Large intestine (tissue), 3 donors: ENCODE measurements at regions not wholly inside any gene's neighbourhood (a gene's known extent, or its start where the extent isn't known, plus 50 kb on each side); places are given as distances from the start of the nearest gene placed in this dataset.

ENCODE experiments used
- DNase-seq, 2 donors: peaks; one replicate each; pipeline versions ENCODE4 v3.0.0 to v3.0.0-alpha.2; 2013
- H3K27ac ChIP-seq: one replicate; pipeline ENCODE4 v1.5.1; 2013; ENCODE audit warnings: low read length
- H3K27me3 ChIP-seq: 2 replicates; pipeline ENCODE4 v1.6.1; 2013; ENCODE audit warnings: low read length; ENCODE audit not compliant: control insufficient read depth, insufficient read depth
- H3K36me3 ChIP-seq: 2 replicates; pipeline ENCODE4 v1.6.1; 2013; ENCODE audit warnings: low read length; ENCODE audit not compliant: control insufficient read depth, insufficient read depth
- H3K4me1 ChIP-seq: one replicate; pipeline ENCODE4 v1.6.1; 2013; ENCODE audit warnings: low read length; ENCODE audit not compliant: control insufficient read depth, insufficient read depth
- H3K4me3 ChIP-seq: one replicate; pipeline ENCODE4 v1.5.1; 2013; ENCODE audit warnings: low read length
- H3K9me3 ChIP-seq: one replicate; pipeline ENCODE4 v1.6.1; 2013; ENCODE audit warnings: mild to moderate bottlenecking, low read depth, low read length, moderate library complexity; ENCODE audit not compliant: control insufficient read depth
- WGBS: methylation state at CpG from one replicate; pipeline ENCODE4 v1.1.5; 2013; ENCODE audit warnings: low lambda C conversion rate; ENCODE audit not compliant: insufficient coverage; 5-methylcytosine and 5-hydroxymethylcytosine counted together

DNA sequence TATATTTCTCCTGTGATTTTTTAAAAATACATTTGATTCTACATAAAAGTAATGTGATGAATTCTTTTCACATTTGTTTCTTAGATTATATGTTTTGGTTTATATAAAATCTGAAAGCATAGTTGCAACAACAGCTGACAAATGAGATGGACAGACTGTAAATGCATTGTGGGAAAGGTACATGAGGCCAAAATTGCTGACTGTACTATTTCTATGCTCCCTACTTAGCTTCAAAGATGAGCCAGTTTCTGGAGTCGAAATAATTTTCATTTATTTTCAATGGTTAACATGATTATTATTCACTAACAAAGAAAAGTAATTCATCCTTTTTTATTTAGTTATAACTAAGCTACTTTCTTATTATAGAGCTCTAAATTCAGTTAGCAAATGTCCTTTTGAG, 441.3 kb upstream of the CCNG1 start:
- H3K27me3 ChIP-seq, result no peaks in the 10 kb centered on the region
- H3K27ac ChIP-seq, result no peak overlapping the region
- H3K9me3 ChIP-seq, result no peaks in the 10 kb centered on the region
- H3K36me3 ChIP-seq, result no peaks in the 10 kb centered on the region
- no CpG with 5 or more reads among the region's 1 CpG for WGBS
- H3K4me3 ChIP-seq, result no peak overlapping the region
- DNase-seq, result no peak
- H3K4me1 ChIP-seq, result no peaks in the 10 kb centered on the region

DNA sequence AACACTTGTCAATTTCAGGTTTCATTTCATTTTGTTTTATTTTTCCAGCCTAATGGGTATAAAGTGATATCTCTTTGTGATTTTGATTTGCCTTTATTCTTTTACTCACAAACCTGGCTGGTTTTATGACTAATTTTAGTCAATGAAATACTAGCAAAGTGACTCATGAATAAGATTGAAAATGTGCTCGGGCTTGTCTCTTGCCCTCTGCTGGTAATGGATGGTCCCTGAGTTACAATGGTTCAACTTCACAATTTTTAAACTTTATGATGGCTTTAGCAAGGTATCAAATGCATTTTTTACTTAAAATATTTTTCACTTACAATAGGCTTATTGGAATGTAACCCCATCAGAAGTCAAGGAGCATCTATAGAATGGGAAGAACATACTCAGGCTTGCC, 431.4 kb upstream of the CCNG1 start:
- no CpG with 5 or more reads among the region's 1 CpG for WGBS
- Histone ChIP-seq H3K36me3 (no peaks in the 10 kb centered on the region), H3K4me1 (no peaks in the 10 kb centered on the region), H3K9me3 (no peaks in the 10 kb centered on the region), H3K4me3 (no peak overlapping the region), H3K27me3 (no peaks in the 10 kb centered on the region), H3K27ac (no peak overlapping the region)
- no peak for DNase-seq

DNA sequence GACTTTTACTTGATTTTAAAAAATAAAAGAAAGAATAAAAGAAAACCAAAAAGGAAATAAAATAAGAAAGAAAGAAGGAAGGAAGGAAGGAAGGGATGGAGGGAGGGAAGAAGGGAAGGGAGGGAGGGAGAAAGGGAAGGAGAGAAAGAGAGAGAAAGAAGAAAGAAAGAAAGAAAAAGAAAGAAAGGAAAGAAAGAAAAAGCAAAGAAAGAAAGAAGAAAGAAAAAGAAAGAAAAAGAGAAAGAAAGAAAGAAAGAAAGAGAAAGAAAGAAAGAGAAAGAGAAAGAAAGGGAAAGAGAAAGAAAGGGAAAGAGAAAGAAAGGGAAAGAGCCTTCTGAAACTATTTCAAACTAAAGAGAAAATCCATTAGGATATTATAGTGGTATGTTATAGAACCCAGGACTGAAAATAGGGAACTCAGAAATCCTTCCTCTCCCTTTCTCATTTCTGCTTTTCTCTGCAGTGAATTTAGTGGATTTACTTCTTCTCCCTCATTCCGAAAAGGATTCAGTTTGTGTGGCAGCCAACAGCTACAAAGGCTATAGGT, 414.7 kb upstream of the CCNG1 start:
- Histone ChIP-seq H3K9me3 (no peaks in the 10 kb centered on the region), H3K4me1 (no peaks in the 10 kb centered on the region), H3K27ac (no peak overlapping the region), H3K4me3 (no peak overlapping the region), H3K27me3 (no peaks in the 10 kb centered on the region), H3K36me3 (no peaks in the 10 kb centered on the region)
- no peak for DNase-seq
- WGBS, result 80% methylated on average over 1 of the region's 1 CpG

DNA sequence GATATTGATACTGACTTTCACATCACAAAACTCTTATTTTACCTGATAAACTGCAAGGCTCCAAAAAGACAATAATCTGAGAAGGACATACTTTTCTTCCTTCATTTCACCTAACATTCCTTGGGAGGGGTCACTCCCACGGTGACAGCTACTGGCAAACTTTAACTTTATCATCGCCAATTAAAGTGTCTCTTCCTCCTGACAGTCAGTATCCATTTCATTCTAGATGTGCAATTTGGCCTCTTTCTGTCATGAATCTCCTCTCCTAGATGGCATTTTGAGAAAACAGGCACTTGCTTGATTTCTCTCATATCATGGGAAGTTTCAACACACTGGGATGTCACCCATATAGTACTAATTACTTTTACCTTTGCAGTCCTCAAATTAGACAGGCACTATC, 413.5 kb upstream of the CCNG1 start:
- no peak for DNase-seq
- H3K36me3 ChIP-seq, result no peaks in the 10 kb centered on the region
- H3K4me1 ChIP-seq, result no peaks in the 10 kb centered on the region
- H3K27me3 ChIP-seq, result no peaks in the 10 kb centered on the region
- no peak overlapping the region for H3K27ac ChIP-seq
- H3K9me3 ChIP-seq, result no peaks in the 10 kb centered on the region
- 50% methylated on average over 1 of the region's 2 CpGs for WGBS
- H3K4me3 ChIP-seq, result no peak overlapping the region

DNA sequence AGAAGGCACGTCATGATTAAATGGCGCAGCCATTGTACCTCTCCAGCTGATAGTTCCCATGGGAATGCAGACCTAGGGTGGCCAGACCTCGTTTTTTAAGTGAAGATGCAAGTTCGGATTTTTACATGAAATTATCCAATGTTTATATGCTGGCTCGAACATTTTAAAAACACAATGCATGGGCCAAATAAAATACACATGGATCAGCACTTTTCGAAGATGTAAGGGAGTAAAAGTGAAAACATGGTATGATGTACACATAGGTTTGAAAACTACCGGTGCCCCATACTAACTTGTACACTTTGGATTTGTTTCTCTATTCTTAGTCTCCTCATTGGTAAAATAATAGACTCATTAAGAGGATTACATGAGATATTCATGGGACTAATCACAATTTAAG, 412.5 kb upstream of the CCNG1 start:
- no peak for DNase-seq
- Histone ChIP-seq H3K9me3 (no peaks in the 10 kb centered on the region), H3K36me3 (no peaks in the 10 kb centered on the region), H3K4me3 (no peak overlapping the region), H3K4me1 (no peaks in the 10 kb centered on the region), H3K27ac (no peak overlapping the region), H3K27me3 (no peaks in the 10 kb centered on the region)
- WGBS, result 100% methylated on average over 2 of the region's 7 CpGs

DNA sequence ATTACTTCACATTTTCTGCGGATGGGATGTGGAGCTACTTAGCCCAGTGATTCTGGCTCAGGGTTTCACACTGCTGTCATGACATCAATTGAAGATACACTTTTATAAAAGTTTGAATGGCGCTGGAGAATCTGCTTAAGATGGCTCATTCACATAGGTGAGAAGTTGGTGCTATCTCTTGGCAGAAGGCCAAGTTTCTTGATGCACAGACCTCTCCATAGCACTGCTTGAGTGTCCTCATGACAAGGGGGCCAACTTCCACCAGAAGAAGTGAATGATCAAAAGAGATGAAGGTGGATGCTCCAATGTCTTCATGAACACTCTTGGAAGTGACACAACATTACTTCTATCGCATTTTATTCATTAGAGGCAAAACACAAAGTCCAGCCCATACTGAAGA, 403.7 kb upstream of the CCNG1 start:
- H3K4me3 ChIP-seq, result no peak overlapping the region
- no peaks in the 10 kb centered on the region for H3K9me3 ChIP-seq
- no peaks in the 10 kb centered on the region for H3K27me3 ChIP-seq
- no peak for DNase-seq
- H3K27ac ChIP-seq, result no peak overlapping the region
- WGBS, result no CpG with 5 or more reads among the region's 3 CpGs
- H3K4me1 ChIP-seq, result no peaks in the 10 kb centered on the region
- H3K36me3 ChIP-seq, result no peaks in the 10 kb centered on the region

DNA sequence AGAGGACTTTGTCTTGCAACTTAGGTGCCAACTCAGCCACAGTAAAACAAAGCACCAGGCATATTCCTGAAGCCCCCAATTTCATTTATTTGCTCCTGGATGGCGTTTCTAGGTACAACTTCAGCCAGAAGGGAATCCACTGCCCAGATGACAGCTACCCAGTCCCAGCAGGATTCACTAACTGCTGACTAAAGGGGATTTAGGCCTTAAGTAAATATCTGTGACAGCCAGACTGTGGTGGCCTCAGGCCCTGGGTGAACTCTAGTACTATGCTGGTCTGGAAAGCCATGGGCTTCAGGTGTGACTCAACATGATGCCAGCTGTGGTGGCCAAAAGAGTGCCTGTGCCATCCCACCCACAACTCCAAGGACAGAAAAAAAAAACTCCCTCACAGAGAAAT, 396.1 kb upstream of the CCNG1 start:
- no peak for DNase-seq
- no peaks in the 10 kb centered on the region for H3K4me1 ChIP-seq
- no peaks in the 10 kb centered on the region for H3K9me3 ChIP-seq
- H3K4me3 ChIP-seq, result no peak overlapping the region
- no peaks in the 10 kb centered on the region for H3K36me3 ChIP-seq
- no CpG with 5 or more reads among the region's 1 CpG for WGBS
- no peaks in the 10 kb centered on the region for H3K27me3 ChIP-seq
- no peak overlapping the region for H3K27ac ChIP-seq

DNA sequence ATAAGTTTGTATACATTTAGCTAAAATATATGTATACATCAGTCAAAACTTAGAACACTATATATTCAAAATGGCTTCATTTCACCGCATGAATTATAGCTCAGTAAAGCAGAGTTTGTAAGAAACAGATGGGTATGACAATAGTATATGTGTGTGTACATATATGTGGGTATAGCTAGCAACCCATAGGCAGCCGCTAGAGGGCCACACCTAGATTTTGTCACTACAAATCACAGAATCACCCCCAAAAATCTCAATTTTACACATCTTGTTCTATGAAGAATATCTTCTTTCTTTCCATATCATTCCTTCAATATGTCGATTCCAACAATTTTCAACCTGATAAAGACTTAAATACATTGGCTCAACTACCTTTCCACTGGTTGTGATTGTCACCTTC, 357.8 kb upstream of the CCNG1 start:
- WGBS, result 100% methylated on average over 1 of the region's 3 CpGs
- no peaks in the 10 kb centered on the region for H3K9me3 ChIP-seq
- DNase-seq, result no peak
- H3K27me3 ChIP-seq, result no peaks in the 10 kb centered on the region
- no peak overlapping the region for H3K27ac ChIP-seq
- no peak overlapping the region for H3K4me3 ChIP-seq
- H3K4me1 ChIP-seq, result no peaks in the 10 kb centered on the region
- H3K36me3 ChIP-seq, result no peaks in the 10 kb centered on the region

DNA sequence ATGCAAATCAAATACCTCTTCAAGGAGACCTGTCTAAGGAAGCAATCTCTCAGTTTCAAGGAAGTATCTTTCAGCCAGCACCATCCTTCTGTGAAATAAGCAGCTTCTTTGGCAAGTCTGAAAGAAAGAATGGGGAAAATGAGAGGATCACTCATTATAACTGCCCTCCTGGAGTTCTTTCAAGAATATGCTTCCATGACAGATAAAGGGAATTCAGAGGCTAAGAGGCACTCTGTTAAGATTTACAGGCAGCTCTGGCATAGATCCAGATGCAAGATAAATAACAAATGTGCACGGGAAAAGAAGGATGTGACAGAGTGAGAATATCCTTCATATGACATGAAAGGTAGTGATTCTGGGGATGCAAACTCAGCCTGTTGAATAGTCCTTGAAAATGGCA, 348.2 kb upstream of the CCNG1 start:
- no CpG with 5 or more reads among the region's 1 CpG for WGBS
- Histone ChIP-seq H3K27ac (no peak overlapping the region), H3K4me3 (no peak overlapping the region), H3K36me3 (no peaks in the 10 kb centered on the region), H3K9me3 (no peaks in the 10 kb centered on the region), H3K27me3 (no peaks in the 10 kb centered on the region), H3K4me1 (no peaks in the 10 kb centered on the region)
- DNase-seq, result no peak

DNA sequence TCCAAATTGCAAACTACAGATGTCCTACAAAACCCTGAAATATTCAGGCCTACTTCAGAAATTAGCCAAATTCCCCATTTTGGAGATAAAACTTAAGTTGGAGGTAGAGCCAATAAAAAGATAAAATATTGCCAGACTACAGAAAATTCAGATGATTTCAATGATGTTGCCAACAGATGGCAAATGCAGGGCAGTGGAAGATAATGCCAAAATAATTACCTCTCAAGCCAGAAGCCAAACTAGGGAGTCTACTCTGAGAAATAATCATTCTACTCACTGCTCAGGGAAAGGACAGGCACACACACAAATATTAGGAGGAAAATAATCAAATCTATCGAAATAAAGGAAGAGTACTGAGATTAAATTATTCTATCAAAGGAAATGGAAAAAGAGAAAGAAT, 347.5 kb upstream of the CCNG1 start:
- Histone ChIP-seq H3K4me1 (no peaks in the 10 kb centered on the region), H3K4me3 (no peak overlapping the region), H3K36me3 (no peaks in the 10 kb centered on the region), H3K27ac (no peak overlapping the region), H3K27me3 (no peaks in the 10 kb centered on the region), H3K9me3 (no peaks in the 10 kb centered on the region)
- no peak for DNase-seq
- 88% methylated on average over 1 of the region's 1 CpG for WGBS

DNA sequence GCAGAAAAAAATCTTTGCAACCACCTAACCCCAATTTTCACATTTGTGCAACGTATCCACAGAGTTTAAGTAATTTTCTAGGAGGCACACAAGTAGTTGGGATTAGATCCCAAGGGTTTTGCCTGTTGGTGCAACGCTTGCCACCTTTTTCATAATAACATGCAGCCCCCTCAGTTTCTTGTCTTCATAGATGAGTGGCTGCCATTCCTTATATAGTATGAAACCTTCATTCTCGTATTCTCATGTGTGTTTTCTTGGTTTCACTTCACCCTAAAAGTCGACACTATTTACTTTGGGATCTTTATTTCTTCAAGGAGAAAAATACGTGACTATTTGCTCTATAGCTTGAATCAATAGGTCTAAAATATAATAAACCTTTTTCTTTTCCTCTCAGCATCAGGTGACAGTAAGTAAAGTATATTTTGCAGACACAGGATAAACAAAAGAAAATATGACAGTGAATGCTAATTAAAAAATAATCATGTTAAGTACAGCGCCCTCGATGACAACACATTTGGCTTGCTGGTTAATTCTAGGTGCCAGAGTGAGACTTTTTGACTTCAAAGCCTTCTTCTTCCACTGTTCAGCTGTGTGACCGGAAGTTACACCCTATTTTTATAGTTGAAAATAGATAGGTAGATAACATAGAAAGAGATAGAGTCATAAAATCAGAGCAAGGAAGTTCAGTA, 342.8 kb upstream of the CCNG1 start:
- no peak overlapping the region for H3K27ac ChIP-seq
- no peaks in the 10 kb centered on the region for H3K36me3 ChIP-seq
- no peaks in the 10 kb centered on the region for H3K4me1 ChIP-seq
- no peak for DNase-seq
- no peak overlapping the region for H3K4me3 ChIP-seq
- H3K9me3 ChIP-seq, result no peaks in the 10 kb centered on the region
- 59% methylated on average over 4 of the region's 8 CpGs for WGBS
- no peaks in the 10 kb centered on the region for H3K27me3 ChIP-seq
